ENCODE measurements at regions not wholly inside any gene's neighbourhood (a gene's known extent, or its start where the extent isn't known, plus 50 kb on each side); places are given as distances from the start of the nearest gene placed in this dataset.

GRCh38 chr15:70602834-70603560 lies 160.4 kb downstream of the UACA start:
- intact Hi-C loops (cut with DNase I): no loop called here
- no peak overlapping the region for H3K4me3 ChIP-seq
- no peak for TF ChIP-seq CTCF (IDR thresholded peaks at IDR 0.05)

GRCh38 chr15:70602281-70602680 lies 161.1 kb downstream of the UACA start:
- H3K4me1 ChIP-seq: peaks cover 3 to 4% of the 10 kb centered on the region in 2 donors
- no peak overlapping the region for H3K4me3 ChIP-seq
- H3K9me3 ChIP-seq: peaks cover 0 to 8% of the 10 kb centered on the region in 2 donors
- TF ChIP-seq CTCF (IDR thresholded peaks at IDR 0.05): no peak
- intact Hi-C loops (cut with DNase I): no loop called here
- H3K36me3 ChIP-seq: no peaks in the 10 kb centered on the region
- DNase-seq (no peak), ATAC-seq (no peak)
- H3K27ac ChIP-seq: no peak overlapping the region
- H3K27me3 ChIP-seq: no peaks in the 10 kb centered on the region

More at GRCh38 chr15:70602834-70603560, 160.4 kb downstream of the UACA start:
- no peak for DNase-seq
- ATAC-seq: no peak
- no peaks in the 10 kb centered on the region for H3K27me3 ChIP-seq
- H3K4me1 ChIP-seq: peaks cover 3 to 4% of the 10 kb centered on the region in 2 donors
- peaks cover 0 to 8% of the 10 kb centered on the region in 2 donors for H3K9me3 ChIP-seq
- no peak overlapping the region for H3K27ac ChIP-seq
- H3K36me3 ChIP-seq: no peaks in the 10 kb centered on the region

- no peak for TF ChIP-seq CTCF (IDR thresholded peaks at IDR 0.05)
- intact Hi-C loops (cut with DNase I): no loop called here
- ATAC-seq (no peak), DNase-seq (no peak)
- Histone ChIP-seq H3K4me3 (no peak overlapping the region), H3K9me3 (peaks cover 0 to 30% of the 10 kb centered on the region in 2 donors), H3K27ac (no peak overlapping the region), H3K36me3 (no peaks in the 10 kb centered on the region), H3K27me3 (no peaks in the 10 kb centered on the region), H3K4me1 (no peaks in the 10 kb centered on the region)
Measured at GRCh38 chr15:70597945-70598344, 165.4 kb downstream of the UACA start.

GRCh38 chr15:70597056-70597603 lies 166.2 kb downstream of the UACA start:
- no peaks in the 10 kb centered on the region for H3K4me1 ChIP-seq
- H3K4me3 ChIP-seq: no peak overlapping the region
- H3K27ac ChIP-seq: no peak overlapping the region
- no peak for TF ChIP-seq CTCF (IDR thresholded peaks at IDR 0.05)
- H3K27me3 ChIP-seq: no peaks in the 10 kb centered on the region
- no peaks in the 10 kb centered on the region for H3K36me3 ChIP-seq
- ATAC-seq (no peak), DNase-seq (no peak)
- H3K9me3 ChIP-seq: peaks cover 0 to 30% of the 10 kb centered on the region in 2 donors
- intact Hi-C loops (cut with DNase I): no loop called here

GRCh38 chr15:70596354-70597055 lies 166.9 kb downstream of the UACA start:
- Histone ChIP-seq H3K4me1 (no peaks in the 10 kb centered on the region), H3K27ac (no peak overlapping the region), H3K9me3 (peaks cover 0 to 30% of the 10 kb centered on the region in 2 donors), H3K36me3 (no peaks in the 10 kb centered on the region), H3K27me3 (no peaks in the 10 kb centered on the region), H3K4me3 (no peak overlapping the region)
- intact Hi-C loops (cut with DNase I): no loop called here
- no peak for TF ChIP-seq CTCF (IDR thresholded peaks at IDR 0.05)
- DNase-seq (no peak), ATAC-seq (peak; percentile 64)
